GM13977 (cell line): ENCODE measurements at regions not wholly inside any gene's neighbourhood (a gene's known extent, or its start where the extent isn't known, plus 50 kb on each side); places are given as distances from the start of the nearest gene placed in this dataset.
"Not testable (repeated sequence)": the region's sequence is repeated elsewhere in the genome, so short reads cannot be mapped to it uniquely, and the experiment has no call there.

Experiments
- DNase-seq: peaks from one replicate; pipeline ENCODE4 v3.0.0; 2012; ENCODE audit warnings: low spot score
- CTCF ChIP-seq: IDR thresholded peaks from 2 replicates; pipeline ENCODE4 v1.5.1; 2012; ENCODE audit warnings: mild to moderate bottlenecking, control low read depth; ENCODE audit not compliant: insufficient read depth; ENCODE audit errors: extremely low read depth, missing control alignments
- in situ Hi-C: fragments of 300-500 bp; cut with MboI; formaldehyde crosslinking; loops from one replicate; pipeline ENCODE4 v1.12.0; 2022; ENCODE audit warnings: low sequenced_read_pairs, low pct_unique_long_range_greater_than_20kb, mixed read lengths, inconsistent platforms; ENCODE audit not compliant: unreplicated experiment

GRCh38 chr6:94177429-94177828 is 758.1 kb upstream of the EPHA7 start:
- DNase-seq = no peak
- in situ Hi-C loops = no loop called here
- no peak for TF ChIP-seq CTCF

DNA sequence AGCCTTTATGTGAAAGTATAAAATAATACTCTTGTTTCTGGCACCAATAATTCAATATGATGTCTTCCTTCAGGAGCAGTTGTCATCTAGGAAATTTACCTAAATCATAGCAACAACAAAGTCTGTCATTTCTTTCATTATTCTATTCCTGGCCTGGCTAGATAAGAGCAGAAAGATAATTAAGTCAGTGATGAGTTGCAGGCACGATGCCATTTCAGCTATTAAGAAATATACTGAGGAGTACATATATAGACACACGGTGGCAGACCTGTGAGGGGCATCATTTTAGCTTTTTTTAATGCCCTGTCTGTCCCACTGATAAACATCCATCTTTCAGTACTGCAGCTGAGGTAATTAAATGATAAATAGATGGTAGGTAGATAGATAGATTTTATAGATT is 756.1 kb upstream of the EPHA7 start:
- no peak for DNase-seq
- in situ Hi-C loops = no loop called here
- no peak for TF ChIP-seq CTCF

- DNase-seq = no peak
- TF ChIP-seq CTCF = no peak
- in situ Hi-C loops = no loop called here
These were observed 744.5 kb upstream of the EPHA7 start for GRCh38 chr6:94163877-94164276.

DNA sequence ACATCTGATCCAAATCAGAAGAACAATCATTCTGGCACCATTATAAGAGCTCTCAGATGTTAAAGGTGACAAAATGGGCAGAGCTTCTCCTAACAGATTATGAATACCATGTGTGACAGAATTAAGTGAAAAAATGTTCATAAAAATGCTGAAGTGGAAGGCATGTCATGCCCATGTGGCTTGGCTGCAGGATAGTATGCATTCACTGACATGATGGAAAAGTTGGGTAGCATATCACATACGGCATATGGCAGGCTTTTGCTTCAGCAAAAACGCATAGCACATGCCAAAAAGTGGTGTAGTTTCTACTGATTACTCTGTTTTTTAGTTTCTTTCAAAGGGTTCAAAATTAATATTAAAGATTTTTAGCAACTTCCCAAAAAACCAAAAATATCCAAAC is 731.5 kb upstream of the EPHA7 start:
- in situ Hi-C loops = no loop called here
- TF ChIP-seq CTCF = no peak
- no peak for DNase-seq

DNA sequence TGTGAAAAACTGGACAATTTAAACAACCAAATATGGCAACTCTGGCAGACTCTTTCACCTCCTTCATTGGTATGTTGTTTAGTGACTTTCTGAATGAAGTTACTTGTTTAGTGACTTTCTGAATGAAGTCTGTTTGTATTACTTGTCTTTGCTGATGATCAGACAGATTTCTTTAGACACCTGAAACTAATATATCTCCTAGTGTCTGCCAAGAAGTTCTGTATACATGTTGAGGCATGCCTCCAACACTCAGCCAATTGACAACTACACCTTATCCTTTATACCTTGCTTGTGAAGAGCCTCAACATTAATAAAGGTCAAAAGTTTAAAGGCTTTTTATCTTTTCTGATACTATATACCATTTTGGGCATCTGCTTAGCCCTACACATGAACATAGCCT is 725.4 kb upstream of the EPHA7 start:
- no peak for DNase-seq
- no peak for TF ChIP-seq CTCF
- in situ Hi-C loops = no loop called here

GRCh38 chr6:94137178-94137577 is 717.8 kb upstream of the EPHA7 start:
- DNase-seq, in situ Hi-C loops: not testable (repeated sequence)

DNA sequence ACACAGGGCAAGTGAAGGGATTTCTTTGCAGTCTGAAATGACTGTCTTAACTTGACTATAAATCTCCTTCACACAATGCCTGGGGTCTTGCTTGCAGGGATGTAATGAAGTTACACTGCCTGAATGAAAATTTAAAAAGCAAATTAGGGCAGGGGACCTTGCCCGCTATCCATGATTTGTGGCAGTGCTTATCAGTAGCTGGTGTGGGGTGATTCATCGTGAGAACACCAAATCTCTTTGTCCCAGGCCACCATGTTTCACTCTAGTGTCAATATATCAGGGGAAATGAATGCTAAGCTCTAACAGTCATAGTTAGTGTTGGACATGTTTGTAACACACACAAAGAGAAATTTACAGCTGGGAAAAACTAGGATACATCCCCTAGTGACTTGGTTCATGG is 713.7 kb upstream of the EPHA7 start:
- no peak for TF ChIP-seq CTCF
- in situ Hi-C loops = no loop called here
- no peak for DNase-seq
